ENCODE measurements at regions not wholly inside any gene's neighbourhood (a gene's known extent, or its start where the extent isn't known, plus 50 kb on each side); places are given as distances from the start of the nearest gene placed in this dataset.

- POLR2A ChIA-PET: no interaction called here
- DNase-seq (ENCODE audit: low read depth, low spot score) (peak; percentile 47), ATAC-seq (peak; percentile 95)
- TF ChIP-seq TCF7L2 (IDR thresholded peaks at IDR 0.05; ENCODE audit: low read depth, low read length) (no peak), POLR2AphosphoS5 (IDR thresholded peaks at IDR 0.05; ENCODE audit: low read depth, low read length) (no peak), SIN3A (IDR thresholded peaks at IDR 0.05; ENCODE audit: borderline replicate concordance, insufficient read depth, low read depth, low read length) (no peak), REST (IDR thresholded peaks at IDR 0.05; ENCODE audit: insufficient read depth in 1 of 2, low read depth in 2 of 2, low read length in 1 of 2) (no peak), CTCF (IDR thresholded peaks at IDR 0.05) (peak; percentile 83)
- Histone ChIP-seq H3K9me3 (ENCODE audit: control insufficient read depth, insufficient read depth, low read depth, low read length) (no peaks in the 10 kb centered on the region), H3K4me3 (ENCODE audit: low read depth in 2 of 2, low read length in 2 of 2) (peak overlapping the region; percentile 54 to 79), H3K27ac (ENCODE audit: low read length) (peak overlapping the region; percentile 65; the same call in 1 of the 2 replicates), H3K27me3 (ENCODE audit: control insufficient read depth, insufficient read depth, low read length) (no peaks in the 10 kb centered on the region; the same call in 1 of the 2 replicates), H3K36me3 (ENCODE audit: control insufficient read depth, insufficient read depth, low read length) (no peaks in the 10 kb centered on the region), H3K4me1 (ENCODE audit: control insufficient read depth, insufficient read depth, low read length) (peaks cover 3% of the 10 kb centered on the region; the same call in 1 of the 2 replicates)
- intact Hi-C loops (cut with micrococcal nuclease; ENCODE audit: unreplicated experiment): loop anchor here (1.0 to 2.0 kb wide), 3 partner anchors 340 to 573 kb away; no protein-coding TSS in a partner anchor
- CTCF ChIA-PET: interaction anchor here (0.6 to 1.2 kb wide), 4 partner anchors 10 to 1507 kb away, joined by 3 to 4 read pairs (median 3); no protein-coding TSS in a partner anchor
- no TSS peak for BruUV-seq (replicated peaks)
- in situ Hi-C loops (cut with HindIII; ENCODE audit: low pct_unique_long_range_greater_than_20kb, low sequenced_read_pairs): no loop called here
Observed at GRCh38 chr2:168346725-168347477, 99.5 kb upstream of the STK39 start.

GRCh38 chr2:168348076-168348475 is 100.7 kb upstream of the STK39 start:
- ATAC-seq: peak; percentile 81
- in situ Hi-C loops (cut with HindIII; ENCODE audit: low pct_unique_long_range_greater_than_20kb, low sequenced_read_pairs) (no loop called here), intact Hi-C loops (cut with micrococcal nuclease; ENCODE audit: unreplicated experiment) (no loop called here)
- Histone ChIP-seq H3K36me3 (ENCODE audit: control insufficient read depth, insufficient read depth, low read length) (no peaks in the 10 kb centered on the region), H3K4me3 (ENCODE audit: low read depth in 2 of 2, low read length in 2 of 2) (no peak overlapping the region), H3K9me3 (ENCODE audit: control insufficient read depth, insufficient read depth, low read depth, low read length) (no peaks in the 10 kb centered on the region), H3K27me3 (ENCODE audit: control insufficient read depth, insufficient read depth, low read length) (no peaks in the 10 kb centered on the region; the same call in 1 of the 2 replicates), H3K27ac (ENCODE audit: low read length) (no peak overlapping the region), H3K4me1 (ENCODE audit: control insufficient read depth, insufficient read depth, low read length) (peaks cover 3% of the 10 kb centered on the region; the same call in 1 of the 2 replicates)
- ChIA-PET CTCF (no interaction called here), POLR2A (no interaction called here)
- TF ChIP-seq CTCF (IDR thresholded peaks at IDR 0.05) (peak; percentile 74), REST (IDR thresholded peaks at IDR 0.05; ENCODE audit: insufficient read depth in 1 of 2, low read depth in 2 of 2, low read length in 1 of 2) (no peak)
- BruUV-seq (replicated peaks): no TSS peak
- no peak for DNase-seq (ENCODE audit: low read depth, low spot score)

All from Panc1 (cell line).